ENCODE measurements at regions not wholly inside any gene's neighbourhood (a gene's known extent, or its start where the extent isn't known, plus 50 kb on each side); places are given as distances from the start of the nearest gene placed in this dataset.

DNA sequence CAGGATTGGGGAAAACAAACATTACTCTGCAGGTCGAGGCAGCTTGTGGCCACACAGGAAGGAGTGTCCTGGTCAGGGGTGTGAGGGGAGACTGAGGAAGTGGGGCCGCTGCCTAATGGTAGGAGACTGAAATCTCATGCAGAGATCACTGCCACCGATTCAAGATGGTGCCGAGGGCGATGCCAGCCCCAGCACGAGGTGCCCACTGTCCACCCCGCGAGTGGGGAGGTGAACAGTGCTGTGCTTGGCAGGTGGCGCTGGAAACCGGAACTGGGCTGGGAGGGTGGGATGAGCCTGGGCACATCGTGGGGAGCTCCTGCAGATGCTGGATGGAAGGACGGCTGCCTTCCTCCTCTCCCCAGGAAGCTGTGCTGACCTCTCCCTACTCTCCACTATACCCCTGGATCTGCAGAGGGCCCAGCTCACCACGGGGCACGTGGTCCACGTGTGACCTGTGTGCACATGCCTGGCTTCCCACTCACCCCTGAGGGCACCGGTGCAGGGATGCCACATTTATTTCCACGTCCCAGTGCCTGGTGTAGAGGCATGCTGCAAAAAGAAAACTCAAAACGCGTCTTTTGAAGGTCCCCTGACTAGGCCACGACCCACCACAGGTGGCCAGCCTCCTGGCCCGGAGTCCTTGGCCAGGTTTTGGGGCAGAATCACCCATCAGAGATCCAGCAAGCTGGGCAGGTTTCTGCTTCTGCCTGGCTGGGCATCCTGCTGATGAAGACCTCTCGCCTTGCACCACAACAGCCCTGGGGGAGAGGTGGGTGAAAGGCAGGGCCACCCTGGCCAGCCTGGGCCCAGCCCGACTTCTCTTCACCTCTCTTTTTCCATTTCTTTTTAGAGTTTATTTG lies 71.7 kb upstream of the FCN1 start:
- Mint-ChIP-seq H3K27ac (no peak overlapping the region), H3K4me1 (no peaks in the 10 kb centered on the region), H3K27me3 (peaks cover 0 to 9% (median 2%) of the 10 kb centered on the region in 5 donors), H3K4me3 (no peak overlapping the region), H3K36me3 (peaks cover 0 to 4% (median 0%) of the 10 kb centered on the region in 3 donors), H3K9me3 (peaks cover 0 to 14% (median 7%) of the 10 kb centered on the region in 9 donors)
- POLR2A ChIA-PET = no interaction called here
- ATAC-seq = no peak
- no peak for DNase-seq

DNA sequence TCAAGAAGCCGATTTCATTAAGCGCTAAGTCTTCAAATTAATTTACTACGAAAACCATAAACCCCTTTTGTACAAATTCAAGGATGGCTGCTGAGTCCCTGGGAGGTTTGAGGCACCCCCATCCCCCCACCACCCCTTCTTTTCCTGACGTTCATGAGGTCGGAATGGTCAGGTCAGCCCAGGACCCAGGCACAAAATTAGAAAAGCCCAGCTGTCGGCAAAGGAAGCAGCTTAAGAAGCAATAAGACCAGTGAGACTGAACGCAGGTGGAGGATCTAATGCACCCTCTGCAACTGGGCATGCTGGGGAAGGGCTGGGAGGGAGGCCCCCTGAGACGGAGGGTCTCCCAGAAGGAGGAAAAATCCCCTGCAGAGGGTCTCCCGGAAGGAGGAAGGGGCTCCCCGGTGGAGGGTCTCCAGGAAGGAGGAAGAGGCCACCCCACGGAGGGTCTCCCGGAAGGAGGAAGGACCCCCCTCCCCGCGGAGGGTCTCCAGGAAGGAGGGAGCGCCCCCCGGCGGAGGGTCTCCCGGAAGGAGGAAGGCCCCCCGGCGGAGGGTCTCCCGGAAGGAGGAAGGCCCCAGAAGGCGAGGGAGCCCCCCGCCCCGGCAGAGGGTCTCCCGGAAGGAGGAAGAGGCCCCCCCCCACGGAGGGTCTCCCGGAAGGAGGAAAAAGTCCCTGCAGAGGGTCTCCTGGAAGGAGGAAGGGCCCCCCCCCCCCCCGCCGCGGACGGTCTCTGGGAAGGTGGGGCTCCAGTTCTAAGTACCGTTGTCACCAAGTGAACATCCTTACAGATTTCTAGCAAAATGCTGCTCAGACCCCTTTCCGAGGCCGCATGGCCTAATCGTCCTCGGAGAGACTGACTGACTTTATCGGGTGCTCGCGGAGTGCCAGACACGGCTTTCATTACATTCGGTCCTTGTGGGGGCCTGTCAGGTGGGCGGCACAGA lies 74.4 kb upstream of the FCN1 start:
- DNase-seq (no peak), ATAC-seq (no peak)
- Mint-ChIP-seq H3K4me1 (no peaks in the 10 kb centered on the region), H3K4me3 (no peak overlapping the region), H3K27ac (no peak overlapping the region), H3K36me3 (peaks cover 0 to 4% (median 0%) of the 10 kb centered on the region in 3 donors), H3K9me3 (peaks cover 0 to 12% (median 6%) of the 10 kb centered on the region in 9 donors), H3K27me3 (peaks cover 2 to 19% (median 10%) of the 10 kb centered on the region in 5 donors)
- POLR2A ChIA-PET = no interaction called here

DNA sequence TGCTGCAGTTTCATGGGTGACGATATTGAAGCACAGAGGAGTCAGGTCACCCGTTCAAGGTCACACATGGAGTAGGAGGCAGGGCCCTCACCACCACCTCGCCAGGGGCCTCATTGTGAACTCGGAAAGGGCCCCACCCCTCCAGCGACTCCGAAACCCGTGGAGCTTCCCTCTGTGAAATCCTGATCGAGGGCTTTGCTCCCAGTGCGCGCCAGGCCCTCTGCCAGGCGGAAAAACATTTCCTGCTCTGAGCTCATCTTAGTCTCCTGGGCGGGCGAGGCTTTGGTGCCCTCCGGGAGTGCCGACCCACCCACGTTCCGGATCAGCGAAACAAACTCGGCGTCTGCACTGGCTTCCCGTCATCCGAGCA lies 75.0 kb upstream of the FCN1 start:
- peaks cover 0 to 11% (median 2%) of the 10 kb centered on the region in 9 donors for H3K9me3 Mint-ChIP-seq
- DNase-seq = no peak
- POLR2A ChIA-PET = no interaction called here
- H3K27me3 Mint-ChIP-seq = peaks cover 2 to 22% (median 10%) of the 10 kb centered on the region in 5 donors
- no peak for ATAC-seq
- no peaks in the 10 kb centered on the region for H3K36me3 Mint-ChIP-seq
- H3K4me1 Mint-ChIP-seq = no peaks in the 10 kb centered on the region
- H3K27ac Mint-ChIP-seq = no peak overlapping the region
- no peak overlapping the region for H3K4me3 Mint-ChIP-seq

DNA sequence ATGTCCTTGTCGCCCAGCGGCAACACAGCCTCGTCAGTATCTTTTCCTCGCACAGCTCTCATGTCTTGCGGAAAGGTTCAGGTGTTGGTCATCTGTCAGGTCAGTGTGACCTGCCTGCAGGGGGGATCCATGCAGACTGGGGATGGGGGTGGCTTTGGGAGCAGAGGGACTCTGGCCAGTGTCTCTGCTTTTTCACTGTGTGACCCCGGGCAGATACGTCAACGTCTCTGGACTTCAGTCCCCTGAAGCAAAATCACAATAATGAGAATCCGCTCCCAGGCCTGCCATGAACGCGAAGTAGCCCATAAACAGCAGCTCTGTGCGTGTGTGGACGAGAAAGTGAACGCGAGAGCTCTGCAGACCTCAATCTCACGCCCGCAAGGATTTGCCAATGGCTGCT lies 75.7 kb upstream of the FCN1 start:
- Mint-ChIP-seq H3K4me1 (no peaks in the 10 kb centered on the region), H3K4me3 (no peak overlapping the region), H3K9me3 (peaks cover 0 to 14% (median 6%) of the 10 kb centered on the region in 9 donors), H3K27ac (no peak overlapping the region), H3K27me3 (peaks cover 2 to 19% (median 11%) of the 10 kb centered on the region in 5 donors), H3K36me3 (no peaks in the 10 kb centered on the region)
- POLR2A ChIA-PET = no interaction called here
- ATAC-seq (no peak), DNase-seq (no peak)

DNA sequence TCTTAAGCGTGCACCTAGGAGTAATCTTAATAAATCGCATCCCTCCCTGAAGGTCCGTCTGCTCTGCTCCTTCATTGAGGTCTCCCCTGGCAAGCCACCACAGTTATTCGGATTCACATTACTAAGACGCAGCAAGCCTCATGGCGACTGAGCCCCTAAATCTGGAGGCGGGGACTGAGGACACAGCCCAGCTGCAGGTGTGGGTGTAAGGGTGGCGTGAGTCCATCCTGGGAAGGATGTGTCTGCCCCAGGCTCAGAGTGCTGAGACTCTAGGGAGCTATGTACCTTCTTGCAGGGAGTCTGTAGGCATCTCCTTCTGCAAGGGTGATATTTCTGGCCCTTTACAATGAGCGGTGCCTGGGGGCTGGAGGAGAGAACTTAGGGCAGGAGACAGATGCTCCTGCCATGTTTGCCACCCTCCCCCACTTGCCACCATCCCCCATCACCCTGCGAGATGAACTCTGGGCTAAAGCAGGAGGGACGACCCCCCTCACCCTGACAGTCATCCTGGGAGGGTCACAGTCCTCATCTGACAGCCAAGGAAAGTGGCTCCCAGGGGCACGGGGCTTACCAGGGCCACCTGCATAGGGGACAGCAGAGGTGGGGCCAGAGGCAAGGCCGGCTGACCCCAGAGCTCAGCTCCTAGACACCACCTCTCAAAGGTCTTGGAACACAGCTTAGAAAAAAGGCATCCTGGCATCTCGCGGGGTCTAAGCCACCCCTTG lies 76.4 kb upstream of the FCN1 start:
- no peaks in the 10 kb centered on the region for H3K4me1 Mint-ChIP-seq
- peak overlapping the region in 1 of 10 donors; percentile 54 for H3K27ac Mint-ChIP-seq
- H3K27me3 Mint-ChIP-seq = peaks cover 4 to 17% (median 13%) of the 10 kb centered on the region in 5 donors
- peaks cover 0 to 21% (median 8%) of the 10 kb centered on the region in 9 donors for H3K9me3 Mint-ChIP-seq
- DNase-seq (no peak), ATAC-seq (no peak)
- H3K36me3 Mint-ChIP-seq = no peaks in the 10 kb centered on the region
- POLR2A ChIA-PET = no interaction called here
- H3K4me3 Mint-ChIP-seq = no peak overlapping the region

DNA sequence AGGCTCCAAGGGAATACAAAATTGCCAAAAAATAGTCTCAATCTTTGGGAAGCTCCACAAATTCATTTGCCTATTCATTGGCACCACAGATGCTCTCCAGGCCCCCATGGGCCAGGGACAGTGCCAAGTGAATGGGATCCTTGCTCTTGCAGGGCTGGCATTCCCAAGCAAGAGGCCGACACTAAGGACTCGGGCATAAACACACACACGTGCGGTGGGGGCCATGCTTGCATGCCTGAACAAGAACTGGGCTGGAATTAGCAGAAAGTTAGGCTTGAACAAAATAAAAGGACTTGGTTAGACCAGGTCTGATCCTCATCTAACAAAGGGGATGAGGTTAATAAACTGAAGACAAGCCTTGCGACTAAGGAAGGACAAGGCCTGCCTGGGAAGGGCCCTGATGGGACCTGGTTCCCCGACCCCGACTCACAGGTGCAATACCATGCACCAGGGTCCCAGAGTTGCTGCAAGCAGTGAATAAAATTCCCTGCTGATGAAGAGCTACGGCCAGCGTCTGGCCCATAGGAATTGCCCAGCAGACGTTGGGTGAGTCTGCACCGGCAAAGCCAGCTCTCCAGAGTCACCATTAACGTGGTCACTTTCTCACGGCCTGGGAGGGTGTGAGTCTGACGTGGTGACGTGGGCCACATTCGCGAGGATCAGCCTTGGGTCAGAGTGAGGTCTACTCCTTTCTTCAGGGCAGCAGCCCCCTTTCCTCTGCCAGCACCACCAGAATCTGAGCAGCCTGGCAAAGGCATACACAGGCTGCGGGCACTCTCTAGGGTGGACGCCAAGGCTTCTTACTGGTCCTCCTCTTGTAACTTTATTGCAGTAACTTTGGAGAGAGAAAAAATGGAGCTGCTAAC lies 77.4 kb upstream of the FCN1 start:
- no peak for ATAC-seq
- H3K4me3 Mint-ChIP-seq = no peak overlapping the region
- H3K27me3 Mint-ChIP-seq = peaks cover 6 to 20% (median 13%) of the 10 kb centered on the region in 5 donors
- no peaks in the 10 kb centered on the region for H3K4me1 Mint-ChIP-seq
- POLR2A ChIA-PET = no interaction called here
- H3K27ac Mint-ChIP-seq = no peak overlapping the region
- no peaks in the 10 kb centered on the region for H3K36me3 Mint-ChIP-seq
- peaks cover 0 to 27% (median 11%) of the 10 kb centered on the region in 9 donors for H3K9me3 Mint-ChIP-seq
- no peak for DNase-seq

DNA sequence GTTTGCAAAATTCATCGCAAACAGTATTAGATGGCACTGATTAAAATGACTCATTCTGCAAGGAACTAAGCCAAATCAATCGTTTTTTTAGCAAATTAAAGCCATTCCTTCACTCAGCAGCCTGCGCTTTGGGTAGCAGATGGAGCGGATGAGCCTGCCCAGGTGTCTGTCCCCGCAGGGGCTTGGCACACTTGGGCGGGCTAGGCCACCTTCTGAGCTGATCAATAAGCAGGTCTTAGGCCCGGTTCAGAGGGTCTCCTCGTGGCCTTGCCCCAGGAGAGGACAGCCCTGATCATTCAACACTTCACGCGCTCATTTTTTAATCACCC lies 78.0 kb upstream of the FCN1 start:
- DNase-seq (no peak), ATAC-seq (no peak)
- no peak overlapping the region for H3K27ac Mint-ChIP-seq
- peaks cover 0 to 6% (median 0%) of the 10 kb centered on the region in 3 donors for H3K36me3 Mint-ChIP-seq
- H3K4me3 Mint-ChIP-seq = no peak overlapping the region
- POLR2A ChIA-PET = no interaction called here
- H3K9me3 Mint-ChIP-seq = peaks cover 0 to 33% (median 16%) of the 10 kb centered on the region in 9 donors
- peaks cover 6 to 20% (median 13%) of the 10 kb centered on the region in 5 donors for H3K27me3 Mint-ChIP-seq
- H3K4me1 Mint-ChIP-seq = no peaks in the 10 kb centered on the region

DNA sequence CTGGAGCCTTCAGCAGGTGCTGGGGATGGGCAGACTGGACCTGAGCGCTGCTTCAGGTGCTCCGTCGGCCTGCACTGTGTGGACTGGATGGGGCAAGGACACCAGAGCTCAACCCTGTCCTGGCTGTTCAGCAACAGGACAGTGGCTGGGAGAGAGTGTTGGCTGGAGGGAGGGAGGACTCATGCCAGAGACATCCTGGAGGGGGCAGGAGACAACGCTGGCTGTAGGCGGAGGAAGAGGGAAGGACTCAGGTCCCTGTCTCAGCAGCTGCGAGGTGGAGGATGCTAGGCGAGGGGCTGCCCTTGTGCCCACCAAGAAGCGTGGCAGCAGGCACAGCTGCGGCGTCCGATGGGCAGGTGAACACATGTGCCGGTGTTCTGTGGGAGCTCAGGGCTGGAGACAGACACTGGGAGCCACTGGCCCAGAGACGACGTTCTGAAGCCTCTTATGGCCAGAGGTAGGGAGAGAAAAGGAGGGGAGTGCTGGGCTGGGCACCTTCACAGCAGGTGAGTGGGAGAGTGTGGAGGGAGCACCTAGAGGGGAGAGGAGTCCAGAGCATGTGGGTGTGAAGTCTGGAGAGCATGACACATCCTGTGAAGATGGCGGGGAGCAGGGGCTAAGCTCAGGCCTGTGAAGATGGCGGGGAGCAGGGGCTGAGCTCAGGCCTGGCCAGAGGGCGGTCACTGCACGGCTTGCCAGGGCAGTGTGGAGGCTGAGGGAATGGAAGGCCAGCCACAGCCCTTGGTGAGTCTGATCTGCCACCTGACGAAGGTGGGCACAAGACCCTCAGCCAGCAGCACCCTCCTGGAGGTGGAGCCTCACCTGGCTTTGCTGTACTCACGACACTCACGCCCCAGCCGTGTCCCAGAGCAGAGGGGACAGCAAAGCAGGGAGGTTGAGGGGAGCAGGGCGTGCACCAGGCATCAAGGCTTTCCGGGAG lies 79.1 kb upstream of the FCN1 start:
- POLR2A ChIA-PET = no interaction called here

DNA sequence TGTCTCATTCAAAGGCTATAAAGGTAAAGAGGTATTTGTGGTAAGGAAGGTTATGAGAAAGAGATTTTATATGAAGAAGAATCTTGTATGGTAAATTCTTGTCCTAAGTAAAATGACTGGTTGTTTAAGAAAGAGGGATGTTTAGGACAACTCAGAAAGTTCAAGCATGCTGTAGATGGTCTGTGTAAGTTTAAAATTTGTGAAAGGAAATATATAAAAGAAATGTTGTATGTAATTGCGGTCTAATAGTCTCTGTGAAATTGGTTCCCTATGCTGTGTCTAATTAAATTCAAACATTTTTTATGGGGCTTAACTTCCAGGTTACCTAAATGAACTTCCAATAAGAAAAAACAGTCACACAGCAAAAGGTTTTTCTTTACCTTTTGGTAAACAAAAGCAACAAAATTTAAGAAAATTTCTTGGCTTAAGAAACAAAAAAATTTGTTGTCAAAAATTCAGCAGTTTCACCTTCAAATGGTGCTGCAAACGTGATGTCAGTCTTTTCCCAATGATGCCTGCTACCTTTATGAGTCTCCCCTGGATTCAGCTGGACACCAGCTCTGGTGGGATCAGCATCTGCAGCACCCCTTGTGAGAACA lies 83.0 kb upstream of the FCN1 start:
- ATAC-seq (no peak), DNase-seq (no peak)
- no peaks in the 10 kb centered on the region for H3K4me1 Mint-ChIP-seq
- no peak overlapping the region for H3K27ac Mint-ChIP-seq
- POLR2A ChIA-PET = no interaction called here
- no peak overlapping the region for H3K4me3 Mint-ChIP-seq
- peaks cover 0 to 10% (median 0%) of the 10 kb centered on the region in 3 donors for H3K36me3 Mint-ChIP-seq
- peaks cover 10 to 29% (median 13%) of the 10 kb centered on the region in 5 donors for H3K27me3 Mint-ChIP-seq
- peaks cover 0 to 42% (median 22%) of the 10 kb centered on the region in 9 donors for H3K9me3 Mint-ChIP-seq

More for the DNA sequence above, 79.1 kb upstream of the FCN1 start:
- no peak for ATAC-seq
- H3K27ac Mint-ChIP-seq = no peak overlapping the region
- no peak for DNase-seq
- peaks cover 6 to 20% (median 13%) of the 10 kb centered on the region in 5 donors for H3K27me3 Mint-ChIP-seq
- H3K9me3 Mint-ChIP-seq = peaks cover 0 to 40% (median 17%) of the 10 kb centered on the region in 9 donors
- H3K4me3 Mint-ChIP-seq = no peak overlapping the region
- no peaks in the 10 kb centered on the region for H3K4me1 Mint-ChIP-seq
- peaks cover 0 to 10% (median 0%) of the 10 kb centered on the region in 3 donors for H3K36me3 Mint-ChIP-seq

DNA sequence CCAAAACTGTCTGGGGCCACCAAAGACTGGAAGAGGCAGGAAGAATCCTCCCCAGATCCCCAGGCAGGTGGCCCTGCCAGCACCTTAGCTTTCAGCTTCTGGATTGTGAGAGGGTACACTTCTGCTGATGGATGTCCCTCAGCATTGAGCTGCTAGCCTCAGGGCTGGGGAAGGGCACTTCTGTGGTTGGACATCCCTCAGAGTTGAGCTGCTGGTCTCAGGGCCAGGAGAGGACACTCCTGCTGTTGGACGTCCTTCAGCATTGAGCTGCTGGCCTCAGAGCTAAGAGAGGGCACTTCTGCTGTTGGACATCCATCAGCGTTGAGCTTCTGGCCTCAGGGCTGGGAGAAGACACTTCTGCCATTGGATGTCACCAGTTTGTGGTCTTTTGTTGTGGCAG lies 83.8 kb upstream of the FCN1 start:
- DNase-seq (no peak), ATAC-seq (no peak)
- no peak overlapping the region for H3K4me3 Mint-ChIP-seq
- POLR2A ChIA-PET = no interaction called here
- H3K36me3 Mint-ChIP-seq = peaks cover 0 to 10% (median 0%) of the 10 kb centered on the region in 3 donors
- peaks cover 0 to 42% (median 22%) of the 10 kb centered on the region in 9 donors for H3K9me3 Mint-ChIP-seq
- no peak overlapping the region for H3K27ac Mint-ChIP-seq
- H3K27me3 Mint-ChIP-seq = peaks cover 7 to 23% (median 8%) of the 10 kb centered on the region in 5 donors
- H3K4me1 Mint-ChIP-seq = no peaks in the 10 kb centered on the region

DNA sequence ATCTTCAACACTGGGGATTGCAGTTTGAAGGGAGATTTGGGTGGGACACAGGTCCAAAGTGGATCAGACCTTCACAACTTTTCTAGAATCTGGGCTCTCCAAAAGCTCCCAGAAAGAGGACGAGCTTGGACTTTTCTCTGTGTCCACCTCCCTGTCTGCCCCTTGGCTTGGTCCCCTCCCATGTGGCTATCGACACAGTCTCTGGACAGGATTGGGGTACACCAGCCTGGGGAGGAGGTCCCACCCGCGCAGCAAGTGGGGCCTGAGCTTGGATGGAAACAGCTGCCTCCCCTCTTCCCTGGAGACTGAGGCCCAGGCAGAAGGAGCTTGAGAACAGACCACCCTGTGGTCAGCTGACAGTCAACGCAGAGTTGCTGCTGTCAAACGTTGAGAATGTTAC lies 84.6 kb upstream of the FCN1 start:
- ATAC-seq = no peak
- H3K36me3 Mint-ChIP-seq = peaks cover 0 to 10% (median 0%) of the 10 kb centered on the region in 3 donors
- H3K4me3 Mint-ChIP-seq = no peak overlapping the region

More for the DNA sequence above, 84.6 kb upstream of the FCN1 start:
- H3K4me1 Mint-ChIP-seq = no peaks in the 10 kb centered on the region
- POLR2A ChIA-PET = no interaction called here
- no peak for DNase-seq
- H3K9me3 Mint-ChIP-seq = peaks cover 0 to 42% (median 18%) of the 10 kb centered on the region in 9 donors
- H3K27ac Mint-ChIP-seq = no peak overlapping the region
- peaks cover under 1 to 22% (median 8%) of the 10 kb centered on the region in 5 donors for H3K27me3 Mint-ChIP-seq
